LoVo (cell line): ENCODE measurements at regions not wholly inside any gene's neighbourhood (a gene's known extent, or its start where the extent isn't known, plus 50 kb on each side); places are given as distances from the start of the nearest gene placed in this dataset.

ENCODE experiments used
- DNase-seq: peaks from one replicate; pipeline ENCODE4 v3.0.0-alpha.2; 2016; ENCODE audit warnings: low spot score

DNA sequence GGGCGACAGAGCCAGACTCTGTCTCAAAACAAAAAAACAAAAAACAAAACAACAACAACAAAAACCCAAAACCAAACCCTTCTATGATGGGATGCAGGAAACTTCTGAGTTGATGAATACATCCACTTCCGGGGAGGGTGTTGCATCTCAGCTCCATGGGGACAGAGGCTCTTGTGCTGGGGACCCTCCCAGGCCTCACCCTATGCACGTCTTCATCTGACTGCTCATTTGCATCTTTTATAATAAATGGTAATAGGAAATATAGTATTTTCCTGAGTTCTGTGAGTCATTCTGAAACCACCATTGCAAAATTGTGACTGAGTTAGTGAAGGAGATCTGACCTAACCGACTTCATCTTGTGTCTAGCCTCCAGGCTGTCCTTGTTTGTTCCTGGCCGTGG is 109.5 kb upstream of the SLC28A3 start:
- no peak for DNase-seq

DNA sequence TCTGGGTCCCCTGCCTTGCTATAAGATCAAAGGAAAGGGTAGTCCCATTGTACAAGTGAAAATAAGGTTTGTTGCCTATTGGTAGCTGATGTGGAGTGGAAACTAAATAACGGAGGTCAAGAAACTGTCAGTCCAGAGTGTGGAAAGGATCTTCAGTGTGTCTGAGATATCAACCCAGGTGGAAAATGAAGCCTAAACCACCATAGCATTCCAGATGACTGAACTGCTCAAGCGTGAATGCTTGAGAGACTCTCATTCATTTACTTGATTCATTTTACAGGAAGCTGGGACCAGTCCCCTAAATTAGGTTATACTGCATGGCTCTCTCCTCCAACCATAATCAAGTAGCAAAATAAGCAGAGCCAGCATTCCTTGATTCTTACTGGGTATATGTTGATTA is 116.0 kb upstream of the SLC28A3 start:
- no peak for DNase-seq

DNA sequence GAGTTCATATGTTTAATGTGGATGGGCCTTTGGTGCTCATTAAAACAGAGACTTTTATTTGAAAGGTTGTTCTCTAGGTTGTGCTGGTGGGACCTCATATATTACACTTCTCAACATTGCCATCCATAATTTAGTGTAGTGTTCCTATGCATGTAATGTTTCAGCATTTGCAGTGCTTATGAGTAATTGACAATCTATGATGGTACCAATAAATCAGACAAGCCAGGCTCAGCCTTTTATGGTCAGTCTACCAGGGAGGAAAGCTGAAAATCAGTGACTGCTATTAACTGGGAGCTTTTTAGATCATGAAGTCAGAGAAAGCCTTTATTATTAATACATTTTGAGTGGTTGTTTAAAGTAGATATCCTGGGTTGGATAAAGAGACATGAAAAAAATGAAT is 120.1 kb upstream of the SLC28A3 start:
- DNase-seq, result no peak

DNA sequence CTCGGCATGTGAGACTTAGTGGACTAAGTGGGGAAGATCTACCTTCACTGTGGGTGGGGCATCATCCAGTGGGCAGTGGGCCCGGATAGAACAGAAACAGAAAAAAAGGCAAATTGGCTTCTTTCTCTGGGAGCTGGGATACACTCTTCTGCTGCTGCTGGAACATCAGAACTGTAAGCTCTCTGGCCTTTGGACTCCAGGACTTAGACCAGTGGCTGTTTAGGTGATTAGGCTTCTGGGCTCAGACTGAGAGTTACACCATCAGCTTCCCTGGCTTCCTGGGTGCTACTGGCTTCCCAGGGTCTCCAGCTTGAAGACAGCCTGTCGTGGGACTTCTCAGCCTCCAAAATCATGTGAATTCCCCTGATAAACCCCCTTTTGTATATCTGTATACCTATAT is 122.7 kb upstream of the SLC28A3 start:
- DNase-seq, result no peak

DNA sequence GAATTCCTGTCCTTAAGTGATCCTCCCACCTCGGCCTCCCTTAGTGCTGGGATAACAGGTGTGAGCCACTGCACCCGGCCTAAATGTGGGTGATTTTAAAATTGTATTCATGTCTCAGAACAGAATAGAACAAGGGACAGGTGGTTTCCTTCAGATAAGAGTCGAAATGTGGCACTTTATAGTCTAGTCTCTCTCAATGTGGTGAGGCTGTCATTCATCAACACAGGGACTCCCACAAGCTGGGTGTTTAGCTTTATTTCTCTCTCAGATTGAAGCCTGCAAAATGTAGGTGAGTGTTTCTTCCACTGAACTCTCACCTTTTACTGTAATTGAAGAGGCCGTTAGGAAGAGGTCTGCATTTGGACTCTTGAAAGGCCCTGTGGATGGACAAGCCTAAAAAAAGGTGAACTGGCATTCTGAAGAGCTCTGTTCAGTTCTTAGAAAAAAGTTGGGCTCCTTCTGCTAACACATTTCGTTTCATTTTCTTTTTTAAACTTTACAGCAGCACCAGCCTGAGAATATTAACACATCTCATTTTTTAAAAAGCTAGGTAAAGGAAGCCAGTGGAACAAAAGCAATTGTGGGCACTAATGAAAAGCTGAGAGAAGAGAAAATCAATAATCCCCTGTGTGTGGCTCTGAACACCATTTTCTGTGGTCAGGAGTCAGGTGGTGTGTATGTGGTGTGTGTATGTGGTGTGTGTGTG is 126.2 kb upstream of the SLC28A3 start:
- no peak for DNase-seq

DNA sequence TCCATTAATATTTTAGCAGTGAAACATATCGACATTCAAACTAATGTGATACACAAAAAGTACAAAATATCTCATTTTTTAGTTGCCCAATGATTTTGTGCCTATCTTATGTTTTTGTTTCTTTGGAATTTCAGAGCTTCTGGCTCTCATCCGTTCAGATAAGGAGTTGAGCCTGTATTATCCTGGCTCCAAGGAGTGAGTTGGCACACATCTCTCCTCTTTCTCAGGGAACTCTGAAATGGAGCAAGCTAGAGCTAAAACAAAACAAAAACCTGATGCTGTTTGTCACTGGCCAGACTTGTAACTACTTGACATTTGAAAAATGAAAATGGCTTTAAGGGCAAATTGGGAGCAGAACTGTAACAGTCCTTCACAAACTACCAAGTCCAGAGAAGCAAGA is 131.3 kb upstream of the SLC28A3 start:
- no peak for DNase-seq

DNA sequence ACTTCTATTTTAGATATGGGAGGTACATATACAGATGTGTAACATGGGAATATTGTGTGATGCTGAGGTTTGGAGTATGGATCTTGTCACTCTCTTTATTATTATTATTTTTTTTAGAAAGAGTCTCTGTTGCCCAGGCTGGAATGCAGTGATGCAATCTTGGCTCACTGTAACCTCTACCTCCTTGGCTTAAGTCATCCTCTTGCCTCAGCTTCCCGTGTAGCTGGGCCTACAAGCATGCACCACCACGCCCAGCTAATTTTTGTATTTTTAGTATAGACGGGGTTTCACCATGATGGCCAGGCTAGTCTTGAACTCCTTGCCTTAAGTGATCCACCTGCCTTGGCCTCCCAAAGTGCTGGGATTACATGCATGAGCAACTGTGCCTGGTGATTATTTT is 138.4 kb upstream of the SLC28A3 start:
- DNase-seq, result no peak

DNA sequence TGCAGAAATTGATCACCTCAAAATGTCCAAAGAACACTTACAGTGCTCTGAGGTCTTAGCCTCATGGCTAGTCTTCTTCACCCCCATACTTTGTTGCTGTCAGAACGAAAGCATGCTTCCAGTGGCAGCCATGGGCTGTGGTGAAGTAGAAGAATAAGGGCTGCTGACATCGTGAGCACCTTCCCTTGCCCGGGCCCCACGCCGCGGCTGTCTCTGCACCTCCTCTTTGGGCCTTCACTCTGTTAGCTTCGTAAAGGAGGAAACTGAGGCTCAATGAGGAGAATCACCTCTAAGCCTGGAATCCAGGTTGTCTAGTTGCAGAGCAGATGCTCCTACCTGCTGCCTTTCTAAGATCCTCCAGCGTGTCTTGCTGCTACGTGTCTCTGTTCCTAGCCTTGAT is 139.5 kb upstream of the SLC28A3 start:
- DNase-seq, result no peak

DNA sequence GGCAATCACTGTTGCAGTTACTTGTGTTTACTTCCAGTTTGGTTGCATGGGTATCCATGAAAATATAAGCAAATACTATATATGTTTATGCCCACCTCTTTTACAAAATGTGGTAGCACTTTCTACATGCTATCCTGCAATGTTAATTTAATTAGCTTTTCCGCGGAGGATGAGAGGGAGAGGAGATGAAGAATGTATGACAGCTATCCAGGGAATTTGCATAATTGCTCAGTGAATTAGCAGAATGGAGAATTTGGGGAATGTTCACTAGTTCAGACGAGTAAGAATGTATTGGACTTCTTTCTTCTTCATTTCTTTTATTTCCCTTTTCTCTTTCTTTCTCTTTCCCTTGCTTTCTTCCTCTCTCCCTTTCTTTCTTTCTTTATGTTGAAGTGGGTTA is 140.7 kb upstream of the SLC28A3 start:
- no peak for DNase-seq

DNA sequence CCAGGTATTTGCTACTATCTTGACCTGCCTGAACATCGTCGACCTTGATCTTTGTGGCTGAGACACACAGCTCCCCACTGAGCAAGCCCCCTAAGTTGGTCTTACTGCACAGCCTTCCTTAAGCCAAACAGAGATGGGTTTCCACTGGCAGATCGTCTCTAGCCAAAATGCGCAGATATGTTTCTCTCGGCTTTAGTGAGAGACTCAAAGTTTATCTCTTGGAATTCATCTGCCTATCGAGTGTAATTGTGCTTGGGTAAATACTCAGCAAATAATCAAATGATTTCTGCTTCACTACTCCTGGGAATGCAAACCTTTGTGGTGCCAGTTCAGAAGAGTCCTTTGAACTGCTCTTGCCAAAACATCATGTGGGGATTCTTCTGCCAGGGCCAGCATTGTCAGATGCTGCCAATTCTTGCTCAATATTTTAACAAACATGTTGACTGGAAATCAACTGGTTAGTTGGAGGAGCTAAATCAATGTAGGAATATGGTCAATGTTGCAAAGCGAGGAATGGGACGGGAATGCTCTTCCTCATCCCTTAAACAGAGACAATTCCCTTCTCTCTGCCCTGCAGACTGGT is 141.2 kb upstream of the SLC28A3 start:
- no peak for DNase-seq

DNA sequence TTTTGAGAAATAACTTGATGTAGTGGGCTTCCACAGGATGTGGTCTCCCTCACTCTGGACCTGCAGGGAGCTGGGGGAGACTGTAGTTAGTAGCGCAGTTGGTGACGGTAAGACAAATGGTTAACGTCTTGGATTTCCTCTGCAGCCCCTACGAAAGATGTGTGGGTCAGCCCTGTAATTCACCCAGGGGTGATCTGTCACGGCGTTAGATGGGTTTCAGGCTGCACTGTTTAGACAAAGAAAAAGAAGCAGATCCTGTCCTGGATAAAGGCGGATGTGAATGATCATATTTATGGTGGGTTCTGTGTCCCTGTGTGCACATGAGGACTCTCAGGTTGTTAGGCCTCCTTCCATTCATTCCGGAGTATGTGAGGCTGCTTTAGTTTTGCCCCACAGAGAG is 142.0 kb upstream of the SLC28A3 start:
- DNase-seq, result no peak

DNA sequence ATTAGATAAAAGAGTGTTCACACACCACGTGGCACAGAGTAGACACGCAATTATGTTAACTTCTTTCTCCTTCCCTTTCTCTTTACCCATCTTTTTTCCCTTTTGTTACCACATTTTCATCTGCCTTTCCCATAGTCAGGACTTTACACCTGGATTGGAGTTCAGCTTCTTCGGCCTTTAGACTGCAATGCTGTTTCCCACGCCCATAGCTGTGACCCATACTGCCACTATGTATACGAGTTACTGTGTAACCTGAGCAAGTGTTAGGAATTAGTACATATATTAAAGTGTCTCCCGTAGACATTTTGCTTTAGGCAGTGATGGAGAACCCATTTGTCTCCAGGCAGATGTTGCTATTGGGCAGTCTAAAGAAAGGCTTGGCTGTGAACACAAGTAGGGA is 143.6 kb upstream of the SLC28A3 start:
- no peak for DNase-seq

DNA sequence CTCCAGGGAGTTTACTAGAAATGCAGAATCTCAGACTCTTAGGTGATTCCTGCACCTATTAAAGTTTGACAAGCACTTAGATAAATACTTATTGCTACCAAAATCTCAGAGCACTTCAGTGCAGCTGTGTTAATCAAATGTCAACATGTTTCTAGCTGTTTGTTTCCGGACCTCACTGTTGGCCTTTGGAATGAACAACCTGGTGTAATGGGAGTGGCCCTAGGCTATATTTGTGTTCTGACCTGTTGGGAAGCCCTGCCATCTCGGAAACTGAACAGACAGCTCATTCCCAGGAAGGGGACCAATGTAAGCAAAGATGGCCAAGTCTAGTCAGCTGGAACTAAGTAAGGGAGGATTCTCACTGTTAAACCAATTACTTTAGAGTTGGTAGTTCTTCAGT is 145.0 kb upstream of the SLC28A3 start:
- DNase-seq, result no peak

DNA sequence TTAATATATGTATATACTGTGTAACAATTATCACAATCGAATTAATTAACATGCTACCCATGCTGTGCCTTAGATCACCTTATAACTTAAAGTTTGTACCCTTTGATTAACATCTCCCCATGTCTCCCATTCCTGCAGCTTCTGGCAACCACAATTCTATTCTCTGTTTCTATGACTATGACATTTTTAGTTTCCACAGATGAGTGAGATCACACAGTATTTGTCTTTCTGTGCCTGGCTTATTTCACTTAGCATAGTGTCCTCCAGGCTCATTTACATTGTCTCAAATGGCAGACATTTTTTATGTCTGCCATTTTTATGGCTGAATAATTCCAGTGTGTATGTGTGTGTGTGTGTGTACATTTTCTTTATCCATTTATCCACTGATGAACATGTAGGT is 146.1 kb upstream of the SLC28A3 start:
- no peak for DNase-seq

DNA sequence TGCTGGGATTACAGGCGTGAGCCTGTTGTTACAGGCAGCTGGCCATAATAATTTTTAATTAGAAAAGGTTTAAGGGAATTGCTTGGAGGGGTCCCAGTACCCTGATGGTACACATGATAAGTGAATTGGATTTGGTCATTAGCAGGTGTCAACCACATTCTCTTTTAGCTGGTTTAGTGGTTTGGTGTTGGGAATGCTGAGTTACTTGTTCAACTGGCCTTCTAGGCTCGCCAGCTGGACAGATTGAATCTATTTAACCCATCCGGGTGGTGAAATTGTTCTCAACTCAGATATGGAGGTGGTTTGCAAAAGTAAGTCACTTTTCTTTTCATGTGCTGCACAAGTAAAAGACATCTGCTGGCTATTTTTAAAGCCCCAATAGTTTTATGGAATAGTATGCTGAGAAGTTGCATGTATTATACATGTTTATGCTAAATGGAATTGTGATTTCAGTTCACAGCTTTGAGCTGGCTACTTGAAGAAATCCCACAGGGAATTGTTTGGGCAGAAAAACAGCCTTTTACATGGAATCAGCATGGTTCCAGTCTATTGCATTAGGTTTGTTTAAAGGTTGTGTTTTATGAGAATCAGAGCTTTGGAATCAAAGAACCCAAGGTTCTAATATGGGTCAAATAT is 149.8 kb upstream of the SLC28A3 start:
- DNase-seq, result no peak

DNA sequence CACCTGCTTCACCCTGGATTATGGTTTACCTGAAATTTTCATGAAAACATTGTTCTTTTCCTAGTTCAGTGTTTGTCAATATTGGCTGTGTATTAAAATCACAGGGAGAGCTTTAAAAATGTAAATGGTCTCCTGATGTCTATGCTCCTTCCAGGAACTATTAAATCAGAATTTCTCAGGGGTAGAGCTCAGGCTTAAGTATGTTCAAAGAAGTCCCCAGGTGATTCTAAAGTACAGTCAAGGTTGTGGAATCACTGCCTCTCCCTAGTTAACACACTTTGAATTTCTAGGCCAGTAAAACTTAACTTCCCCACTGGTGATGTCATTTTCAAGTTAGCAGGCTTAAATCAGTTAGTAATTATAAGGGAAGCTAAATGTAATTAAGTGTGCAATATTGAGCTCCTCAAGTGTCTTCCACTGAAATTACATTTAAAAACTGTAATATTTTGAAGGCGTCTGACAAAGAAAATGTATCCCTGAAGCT is 150.3 kb upstream of the SLC28A3 start:
- no peak for DNase-seq

DNA sequence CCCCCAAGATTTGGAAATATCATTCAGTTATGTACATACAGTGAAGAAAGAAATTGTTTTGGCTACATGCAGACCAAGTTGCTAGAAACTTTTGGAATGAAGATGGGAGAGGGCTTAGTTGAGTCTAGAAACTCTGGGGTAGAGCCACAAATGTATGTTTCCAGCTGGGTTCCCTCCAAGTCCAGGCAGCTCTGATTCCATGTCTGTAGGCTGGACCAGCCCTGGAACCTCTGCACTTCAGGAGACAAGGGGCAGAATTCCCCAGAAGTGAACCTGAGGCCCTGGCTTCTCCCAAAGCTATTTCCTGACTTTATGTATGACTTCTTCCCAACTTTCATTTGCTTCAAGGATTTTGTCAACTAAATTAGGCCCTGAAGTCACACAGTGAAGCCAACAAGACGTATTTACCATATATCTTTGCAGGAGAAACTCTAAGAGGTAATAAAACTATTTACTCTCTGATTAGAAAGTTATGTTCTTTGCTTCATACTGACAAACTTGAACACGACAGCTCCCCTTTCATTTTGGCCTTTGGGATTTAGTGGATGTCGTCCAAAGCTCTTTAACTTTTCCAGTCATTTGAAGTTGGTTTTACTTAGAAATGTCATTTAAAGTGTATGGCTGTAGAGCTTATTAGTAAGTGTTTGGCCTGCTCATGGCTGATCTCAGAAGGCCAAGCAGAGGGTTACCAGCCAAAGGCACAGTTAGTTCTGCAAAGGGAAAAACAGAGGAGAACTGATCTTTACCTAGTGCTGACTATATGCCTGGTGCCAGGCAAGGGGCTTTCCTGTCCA is 152.0 kb upstream of the SLC28A3 start:
- DNase-seq, result no peak

DNA sequence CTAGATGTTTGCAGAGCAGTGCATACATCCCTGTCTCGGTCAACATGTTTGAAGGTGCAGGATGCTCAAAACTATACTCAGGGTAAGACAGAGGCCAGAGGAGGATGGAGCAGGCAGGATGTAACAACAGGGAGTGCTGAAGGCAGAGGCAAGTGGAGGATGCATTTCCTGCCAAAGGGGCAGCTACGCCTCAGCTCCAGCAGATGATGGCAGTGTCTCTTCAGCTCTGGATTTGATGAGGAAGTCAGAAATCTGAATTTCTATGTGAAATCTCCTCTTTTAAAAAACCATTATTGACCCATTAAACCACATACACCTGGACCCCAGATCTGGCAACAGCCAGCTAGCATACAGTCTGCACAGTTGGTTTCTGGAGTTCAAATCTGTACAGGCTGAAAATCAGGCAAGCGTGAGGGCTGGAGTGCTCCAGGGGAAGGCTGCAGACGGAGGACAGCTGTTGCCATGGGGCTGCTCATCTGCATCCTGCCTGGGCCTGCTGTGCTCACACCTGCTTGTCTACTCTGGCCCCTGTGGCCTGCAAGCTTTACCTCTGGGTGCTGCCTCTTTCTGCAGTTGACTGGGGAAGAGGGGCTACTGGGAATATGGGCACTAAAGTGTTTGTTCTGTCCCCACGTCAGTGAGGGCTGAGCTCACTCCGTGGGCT is 152.9 kb upstream of the SLC28A3 start:
- no peak for DNase-seq

DNA sequence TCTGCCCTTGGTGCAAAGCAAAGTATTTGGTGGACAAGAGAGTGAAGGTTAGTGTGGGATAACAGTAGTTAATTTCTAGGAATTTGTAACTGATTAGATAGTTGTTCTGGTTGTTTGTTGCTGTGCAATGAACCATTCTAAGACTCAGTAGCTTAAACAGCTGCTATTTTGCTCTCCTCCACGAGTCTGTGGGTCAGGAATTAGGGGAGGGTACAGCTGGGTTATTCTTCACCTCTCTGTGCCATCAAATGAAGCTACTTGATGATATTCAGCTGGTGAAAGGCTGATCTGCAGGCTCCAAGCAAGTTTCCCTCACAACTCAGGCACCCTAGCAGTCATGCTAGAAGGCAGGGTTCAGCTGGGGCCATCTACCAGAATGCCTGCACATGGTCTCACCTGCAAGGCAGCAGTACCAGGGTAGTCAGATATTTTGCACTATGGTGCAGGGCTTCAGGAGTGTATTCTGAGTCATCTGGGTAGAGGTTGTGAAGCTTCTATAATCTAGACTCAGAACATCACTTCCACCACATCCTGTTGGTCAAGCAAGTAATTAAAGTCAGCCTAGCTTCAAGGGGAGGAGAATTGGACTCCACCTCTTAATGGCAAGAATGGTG is 159.5 kb upstream of the SLC28A3 start:
- no peak for DNase-seq

DNA sequence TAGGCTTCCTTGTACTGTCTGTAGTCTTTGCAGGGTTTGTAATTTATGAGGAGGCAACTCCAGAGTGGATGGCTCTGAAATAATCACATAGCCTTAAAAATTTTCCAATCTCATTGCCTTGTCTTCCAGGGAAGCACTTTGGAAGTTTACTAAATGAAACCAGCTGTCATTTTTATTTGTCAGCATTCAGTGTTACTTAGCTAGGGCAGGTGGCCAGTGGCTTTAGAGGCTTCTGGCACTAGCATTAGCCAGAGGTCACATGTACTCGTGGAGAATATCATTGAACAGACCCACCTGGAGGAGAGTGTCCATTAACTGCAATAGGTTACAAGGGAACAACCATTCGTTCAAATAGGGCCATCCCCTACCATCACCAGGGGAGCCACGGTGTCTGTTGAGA is 160.3 kb upstream of the SLC28A3 start:
- DNase-seq, result no peak

DNA sequence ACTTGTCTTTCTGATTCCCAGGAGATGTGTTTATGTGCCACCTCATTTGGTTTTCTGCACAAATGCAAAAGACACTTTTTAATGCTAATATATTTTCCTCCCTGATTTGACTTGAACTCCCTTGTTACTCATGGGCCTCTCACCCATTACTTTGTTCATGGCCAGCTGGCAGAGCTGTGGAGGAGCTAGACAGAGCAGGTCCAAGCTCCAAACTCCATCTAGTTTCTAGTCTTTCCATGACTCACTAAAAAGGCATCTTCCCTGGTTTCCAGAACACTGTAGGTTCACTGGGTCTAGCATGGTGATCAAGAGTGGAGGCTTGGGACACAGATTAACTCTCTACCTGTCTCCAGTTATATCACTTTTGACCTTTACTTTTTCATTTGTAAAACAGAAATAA is 161.0 kb upstream of the SLC28A3 start:
- DNase-seq, result no peak

DNA sequence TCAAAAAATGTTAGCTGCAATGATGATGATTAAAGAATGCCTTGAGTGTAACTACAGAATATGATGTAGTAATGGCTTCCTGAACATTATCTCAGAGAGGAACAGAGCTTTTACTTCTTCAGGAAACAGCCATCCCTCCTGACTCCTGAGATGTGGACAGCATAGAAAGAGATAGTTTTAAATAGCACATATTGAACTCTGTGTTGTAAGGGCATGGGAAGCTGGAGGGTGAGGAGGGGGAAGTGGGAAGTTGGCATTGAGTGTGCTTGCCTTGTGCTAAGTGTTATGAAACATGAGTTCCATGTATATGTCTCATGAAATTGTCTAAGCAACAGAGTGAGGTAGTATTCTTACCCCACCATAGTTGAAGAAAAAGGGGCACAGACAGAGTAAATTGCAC is 161.5 kb upstream of the SLC28A3 start:
- no peak for DNase-seq
